ENCODE measurements at regions not wholly inside any gene's neighbourhood (a gene's known extent, or its start where the extent isn't known, plus 50 kb on each side); places are given as distances from the start of the nearest gene placed in this dataset.

GRCh38 chr22:44571566-44572413 lies 73.8 kb upstream of the RTL6 start:
- no peak for TF ChIP-seq REST (IDR thresholded peaks at IDR 0.05)
- TF ChIP-seq CTCF (IDR thresholded peaks at IDR 0.05; ENCODE audit: low read depth, low read length, missing input control): no peak
- no peak for TF ChIP-seq ATF3 (IDR thresholded peaks at IDR 0.05)
- TF ChIP-seq ZBTB33 (IDR thresholded peaks at IDR 0.05): no peak
- TF ChIP-seq HNF4A (conservative IDR thresholded peaks at IDR 0.05): no peak
- no peak for TF ChIP-seq GABPA (IDR thresholded peaks at IDR 0.05 in 1 of 2, conservative IDR thresholded peaks at IDR 0.05 in 1 of 2)

Data from liver (tissue), 3 donors.